Stimulated activated CD4-positive, alpha-beta T cell treated with anti-CD3 and anti-CD28 coated beads, Interleukin-4, amount 100 ng/mL, for 48 hours (primary cell): ENCODE measurements at regions not wholly inside any gene's neighbourhood (a gene's known extent, or its start where the extent isn't known, plus 50 kb on each side); places are given as distances from the start of the nearest gene placed in this dataset.

Experiments used
- DNase-seq, 2 donors: peaks; one replicate each; pipeline ENCODE4 v3.0.0-alpha.2; 2020; ENCODE audit warnings: low read depth in 2 of 2

- no peak for DNase-seq
Observed at GRCh38 chr9:99282406-99282805, 60.3 kb downstream of the SEC61B start.

- no peak for DNase-seq
Observed at GRCh38 chr9:99285965-99286364, 63.9 kb downstream of the SEC61B start.

DNA sequence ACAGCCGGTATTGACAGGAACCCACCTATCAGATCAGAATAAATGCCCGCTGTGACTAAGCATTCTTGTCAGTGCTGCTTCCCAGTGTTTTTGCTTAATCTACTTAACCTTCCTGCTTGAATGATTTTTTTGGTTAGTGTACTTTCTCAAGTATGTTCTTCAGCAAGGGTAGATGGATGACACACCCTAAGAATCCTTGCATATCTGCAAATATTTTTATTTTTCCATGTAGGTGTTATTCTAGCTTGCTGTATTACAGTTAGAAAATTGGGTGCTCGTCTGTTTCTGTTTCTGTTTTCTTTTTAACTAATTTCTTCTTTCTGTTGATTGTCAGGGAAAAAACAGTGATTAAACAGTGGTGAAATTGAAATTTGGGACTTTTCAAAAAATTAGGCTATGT, 64.5 kb downstream of the SEC61B start:
- no peak for DNase-seq

- no peak for DNase-seq
Observed at GRCh38 chr9:99287641-99288040, 65.6 kb downstream of the SEC61B start.

DNA sequence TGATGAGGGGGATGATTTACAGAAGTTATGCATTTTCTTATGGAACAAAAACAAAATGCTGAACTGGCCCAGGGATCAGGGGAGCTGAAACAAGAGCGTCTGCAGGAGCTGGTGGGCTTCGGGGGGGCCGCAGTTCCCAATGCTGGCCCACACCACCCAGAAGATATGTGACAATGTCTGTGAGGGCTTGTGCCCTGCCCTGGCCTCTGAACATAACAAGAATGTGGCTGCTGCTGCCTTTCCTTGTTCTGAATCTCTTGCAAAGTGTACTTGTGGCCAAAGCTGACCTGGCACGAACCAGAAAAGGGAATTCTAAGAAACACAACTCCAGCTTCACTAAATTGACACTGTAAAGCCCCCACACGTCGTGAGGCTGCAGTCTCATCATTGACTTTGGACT, 66.7 kb downstream of the SEC61B start:
- DNase-seq: no peak

- no peak for DNase-seq
Observed at GRCh38 chr9:99294850-99295461, 72.9 kb downstream of the SEC61B start.

- DNase-seq: no peak
Observed at GRCh38 chr9:99296291-99296951, 74.3 kb downstream of the SEC61B start.

DNA sequence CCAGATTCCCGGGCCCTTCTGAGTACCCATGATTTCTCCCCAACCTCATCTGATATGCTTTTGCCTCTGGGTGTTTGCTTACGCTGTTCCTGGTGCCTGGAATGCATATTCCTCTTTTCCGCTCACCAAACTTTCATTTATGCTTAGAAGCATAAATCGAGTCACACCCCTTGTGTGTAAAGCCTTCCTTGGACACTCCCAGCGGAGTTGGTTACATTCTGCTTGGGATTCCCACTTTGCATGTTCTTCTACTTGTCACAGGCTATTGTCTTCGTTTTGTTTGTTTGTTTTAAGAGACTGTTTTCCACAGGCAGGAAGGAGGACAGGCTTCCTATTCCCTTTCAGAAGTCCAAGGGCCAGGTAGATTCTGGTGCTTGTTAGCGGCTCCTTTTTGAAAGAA, 76.5 kb downstream of the SEC61B start:
- DNase-seq: no peak

- DNase-seq: no peak
Observed at GRCh38 chr9:99299211-99300102, 77.4 kb downstream of the SEC61B start.

DNA sequence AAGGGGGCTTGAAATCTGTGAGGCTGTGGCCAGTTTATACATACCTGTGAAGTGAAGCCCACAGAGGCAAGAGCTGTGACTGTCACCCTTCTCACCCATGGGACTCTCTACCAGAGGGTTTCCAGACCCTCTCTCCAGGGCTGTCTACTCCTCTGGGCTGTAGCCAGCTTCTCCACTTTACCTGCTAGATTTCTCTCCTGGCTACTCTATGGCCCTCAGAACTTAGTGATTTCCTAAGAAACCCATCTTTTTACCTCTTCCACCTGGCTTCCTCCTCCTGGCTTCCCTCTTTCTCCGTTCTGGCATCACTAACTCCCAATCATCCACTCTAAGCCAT, 78.0 kb downstream of the SEC61B start:
- DNase-seq: no peak

- no peak for DNase-seq
Observed at GRCh38 chr9:99300603-99301002, 78.5 kb downstream of the SEC61B start.

GRCh38 chr9:99303177-99303576, 81.1 kb downstream of the SEC61B start:
- DNase-seq: no peak

DNA sequence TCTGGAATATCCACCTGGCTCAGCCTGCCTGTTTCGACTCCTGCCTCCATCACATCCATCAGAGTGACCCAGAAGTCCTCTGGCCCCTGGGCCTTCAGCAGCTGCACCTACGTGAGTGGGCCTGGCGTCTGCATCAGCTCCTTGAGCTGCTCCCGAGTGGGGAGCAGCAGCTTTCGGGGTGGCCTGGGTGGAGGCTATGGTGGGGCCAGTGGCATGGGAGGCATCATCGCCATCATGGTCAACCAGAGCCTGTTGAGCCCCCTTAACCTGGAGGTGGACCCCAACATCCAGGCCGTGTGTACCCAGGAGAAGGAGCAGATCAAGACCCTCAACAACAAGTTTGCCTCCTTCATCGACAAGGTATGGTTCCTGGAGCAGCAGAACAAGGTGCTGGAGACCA, 83.0 kb downstream of the SEC61B start:
- DNase-seq: no peak

DNA sequence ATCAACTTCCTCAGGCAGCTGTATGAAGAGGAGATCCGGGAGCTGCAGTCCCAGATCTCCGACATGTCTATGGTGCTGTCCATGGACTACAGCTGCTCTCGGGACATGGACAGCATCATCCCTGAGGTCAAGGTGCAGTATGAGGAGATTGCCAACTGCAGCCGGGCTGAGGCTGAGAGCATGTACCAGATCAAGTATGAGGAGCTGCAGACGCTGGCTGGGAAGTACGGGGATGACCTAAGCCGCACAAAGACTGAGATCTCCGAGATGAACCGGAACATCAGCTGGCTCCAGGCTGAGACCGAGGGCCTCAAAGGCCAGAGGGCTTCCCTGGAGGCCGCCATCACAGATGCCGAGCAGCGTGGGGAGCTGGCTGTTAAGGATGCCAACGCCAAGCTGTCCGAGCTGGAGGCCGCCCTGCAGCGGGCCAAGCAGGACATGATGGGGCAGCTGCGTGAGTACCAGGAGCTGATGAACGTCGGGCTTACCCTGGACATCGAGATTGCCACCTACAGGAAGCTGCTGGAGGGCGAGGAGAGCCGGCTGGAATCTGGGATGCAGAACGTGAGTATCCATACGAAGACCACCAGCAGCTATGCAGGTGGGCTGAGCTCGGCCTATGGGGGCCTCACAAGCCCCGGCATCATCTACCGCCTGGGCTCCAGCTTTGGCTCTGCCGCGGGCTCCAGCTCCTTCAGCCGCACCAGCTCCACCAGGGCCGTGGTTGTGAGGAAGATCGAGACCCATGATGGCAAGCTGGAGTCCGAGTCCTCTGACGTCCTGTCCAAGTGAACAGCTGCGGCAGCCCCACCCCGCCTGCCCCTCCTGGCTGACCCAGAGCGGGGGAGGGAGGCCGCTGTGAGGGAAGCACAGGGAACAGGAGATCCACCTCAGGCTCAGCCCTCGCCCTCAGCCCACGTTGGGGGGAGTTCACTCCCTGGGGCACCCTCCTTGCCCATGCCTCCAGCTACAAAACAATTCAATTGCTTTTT, 84.0 kb downstream of the SEC61B start:
- no peak for DNase-seq

DNA sequence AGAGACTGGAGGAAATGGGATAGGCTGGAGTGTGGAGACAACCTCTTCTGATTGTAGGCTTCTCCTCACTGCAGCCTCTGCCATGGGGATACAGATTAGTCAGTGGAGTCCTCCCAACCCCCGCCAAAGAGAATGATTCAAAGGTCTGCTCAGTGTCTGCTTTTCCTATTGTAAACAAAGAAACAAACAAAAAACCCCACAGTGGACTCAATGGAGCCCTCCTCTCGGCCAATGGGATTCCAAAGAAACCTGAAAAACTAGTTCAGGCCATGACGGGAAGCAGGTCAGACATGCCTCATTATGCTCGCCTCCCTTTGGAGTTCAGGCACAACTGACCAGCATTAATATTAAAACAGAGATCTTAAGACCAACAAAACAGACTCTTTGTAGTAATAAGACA, 85.8 kb downstream of the SEC61B start:
- DNase-seq: no peak

- no peak for DNase-seq
Observed at GRCh38 chr9:99309141-99309939, 87.3 kb downstream of the SEC61B start.

GRCh38 chr9:99312736-99313135, 90.7 kb downstream of the SEC61B start:
- no peak for DNase-seq

DNA sequence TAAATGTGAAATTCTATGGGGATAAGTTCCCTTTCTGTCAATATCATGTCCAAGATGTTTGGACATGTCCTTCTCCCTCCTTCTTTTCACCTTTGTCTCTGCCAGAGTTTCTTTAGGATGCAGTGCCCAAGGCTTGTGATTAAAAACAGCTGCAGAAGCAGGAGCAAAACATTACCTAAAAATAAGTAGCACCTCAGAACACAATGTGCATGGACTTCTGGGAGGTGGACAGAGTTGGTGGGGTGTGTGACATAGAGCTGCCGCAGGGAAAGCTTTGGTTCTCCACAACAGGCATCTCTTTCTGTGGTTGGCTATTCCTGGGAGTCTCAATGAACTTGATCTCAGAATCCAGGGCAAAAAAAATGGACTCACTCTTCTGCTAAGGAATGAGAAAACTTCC, 97.0 kb downstream of the SEC61B start:
- no peak for DNase-seq

- DNase-seq: no peak
Observed at GRCh38 chr9:99322299-99322698, 100.2 kb downstream of the SEC61B start.

DNA sequence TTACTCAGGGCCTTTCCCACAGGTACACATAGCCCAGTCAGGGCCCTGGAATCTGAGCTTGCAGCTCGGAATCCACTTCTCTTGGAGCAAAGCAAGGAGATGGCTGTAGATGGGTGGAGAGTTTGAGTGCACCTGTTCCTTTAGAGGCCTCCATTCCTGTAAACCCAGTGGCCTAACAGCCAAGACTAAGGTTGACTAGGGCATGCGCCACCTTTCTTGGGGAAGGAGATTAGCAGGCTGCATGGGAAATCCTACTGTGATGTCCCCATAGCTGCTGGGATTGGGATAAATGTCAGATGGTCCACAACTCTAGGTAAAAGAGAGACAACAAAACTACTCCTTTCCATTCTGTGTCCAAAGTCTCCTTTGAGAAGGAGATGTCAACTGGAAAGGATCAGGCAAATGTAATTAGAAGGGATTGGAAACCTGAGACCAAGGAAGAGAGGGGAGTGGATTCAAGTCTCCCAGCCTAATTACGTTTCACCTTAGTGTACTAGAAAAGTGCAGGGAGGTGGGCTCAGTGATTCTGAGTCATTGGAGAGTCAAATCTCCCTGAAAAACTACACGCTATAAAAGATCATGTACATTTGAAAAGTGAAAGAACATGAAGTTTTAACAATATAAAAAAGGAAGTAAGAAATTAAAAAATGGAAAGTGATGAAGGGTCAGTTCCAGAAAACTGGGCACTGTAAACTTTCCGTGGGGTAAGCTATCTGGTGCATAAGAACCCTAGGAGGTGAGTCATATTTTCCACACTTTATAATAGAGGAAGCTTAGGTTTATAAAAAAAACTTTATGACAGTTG, 104.2 kb downstream of the SEC61B start:
- no peak for DNase-seq
